ENCODE measurements at regions not wholly inside any gene's neighbourhood (a gene's known extent, or its start where the extent isn't known, plus 50 kb on each side); places are given as distances from the start of the nearest gene placed in this dataset.

- Histone ChIP-seq H3K9me2 (ENCODE audit: insufficient read depth, low read length) (no peaks in the 10 kb centered on the region), H2AFZ (ENCODE audit: low read depth, low read length) (no peak overlapping the region), H3K9ac (ENCODE audit: low read length) (no peak overlapping the region), H3K79me2 (replicated peaks; ENCODE audit: insufficient read depth, low read length) (no peaks in the 10 kb centered on the region), H3F3A (ENCODE audit: insufficient read depth, low read length, poor library complexity, severe bottlenecking) (no peaks in the 10 kb centered on the region), H3K4me2 (ENCODE audit: low read length) (no peak overlapping the region), H3K9me3 (ENCODE audit: low read length) (no peaks in the 10 kb centered on the region), H3K27me3 (ENCODE audit: insufficient read depth, low read depth, low read length) (no peaks in the 10 kb centered on the region), H3K27ac (ENCODE audit: low read length) (no peak overlapping the region), H3K36me3 (ENCODE audit: insufficient read depth, low read length) (no peaks in the 10 kb centered on the region), H3K4me3 (ENCODE audit: low read length) (no peak overlapping the region), H4K20me1 (ENCODE audit: insufficient read depth) (no peaks in the 10 kb centered on the region)
- TF ChIP-seq MXI1 (conservative IDR thresholded peaks at IDR 0.05; ENCODE audit: poor library complexity, severe bottlenecking) (no peak), RAD21 (conservative IDR thresholded peaks at IDR 0.05) (no peak), SMC3 (conservative IDR thresholded peaks at IDR 0.05; ENCODE audit: poor library complexity) (no peak), POLR2AphosphoS5 (IDR thresholded peaks at IDR 0.05) (no peak), EZH2 (IDR thresholded peaks at IDR 0.05; ENCODE audit: borderline replicate concordance, insufficient read depth, low read length, poor library complexity, severe bottlenecking) (no peak), EP300 (conservative IDR thresholded peaks at IDR 0.05; ENCODE audit: poor library complexity, severe bottlenecking) (no peak), CTCF (IDR thresholded peaks at IDR 0.05; ENCODE audit: poor library complexity, severe bottlenecking) (no peak), TAF1 (IDR thresholded peaks at IDR 0.05; ENCODE audit: low read depth) (no peak), REST (IDR thresholded peaks at IDR 0.05; ENCODE audit: borderline replicate concordance) (no peak)
Measured at GRCh38 chr1:209106861-209107260, 476.7 kb upstream of the CAMK1G start.

- no peak overlapping the region for H3K4me2 ChIP-seq (ENCODE audit: low read length)
- H3K9me2 ChIP-seq (ENCODE audit: insufficient read depth, low read length), result no peaks in the 10 kb centered on the region
- H4K20me1 ChIP-seq (ENCODE audit: insufficient read depth), result no peaks in the 10 kb centered on the region
- no peaks in the 10 kb centered on the region for H3K9me3 ChIP-seq (ENCODE audit: low read length)
- H2AFZ ChIP-seq (ENCODE audit: low read depth, low read length), result no peak overlapping the region
- H3K36me3 ChIP-seq (ENCODE audit: insufficient read depth, low read length), result no peaks in the 10 kb centered on the region
- H3K27me3 ChIP-seq (ENCODE audit: insufficient read depth, low read depth, low read length), result no peaks in the 10 kb centered on the region
- no peaks in the 10 kb centered on the region for H3K79me2 ChIP-seq (replicated peaks; ENCODE audit: insufficient read depth, low read length)
- H3F3A ChIP-seq (ENCODE audit: insufficient read depth, low read length, poor library complexity, severe bottlenecking), result no peaks in the 10 kb centered on the region
- no peak for TF ChIP-seq SMC3 (conservative IDR thresholded peaks at IDR 0.05; ENCODE audit: poor library complexity)
- no peak for TF ChIP-seq EP300 (conservative IDR thresholded peaks at IDR 0.05; ENCODE audit: poor library complexity, severe bottlenecking)
- TF ChIP-seq REST (IDR thresholded peaks at IDR 0.05; ENCODE audit: borderline replicate concordance), result no peak
- TF ChIP-seq RAD21 (conservative IDR thresholded peaks at IDR 0.05), result no peak
- TF ChIP-seq EZH2 (IDR thresholded peaks at IDR 0.05; ENCODE audit: borderline replicate concordance, insufficient read depth, low read length, poor library complexity, severe bottlenecking), result no peak
- TF ChIP-seq MXI1 (conservative IDR thresholded peaks at IDR 0.05; ENCODE audit: poor library complexity, severe bottlenecking), result no peak
- no peak overlapping the region for H3K27ac ChIP-seq (ENCODE audit: low read length)
- H3K9ac ChIP-seq (ENCODE audit: low read length), result no peak overlapping the region
- H3K4me3 ChIP-seq (ENCODE audit: low read length), result no peak overlapping the region
Measured at GRCh38 chr1:209107535-209107934, 476.0 kb upstream of the CAMK1G start.
